Activated CD4-positive, alpha-beta T cell treated with anti-CD3 and anti-CD28 coated beads, Interleukin-2, amount 10 ng/mL, durations not matched to agents 24 days and 14 days (primary cell): ENCODE measurements at regions not wholly inside any gene's neighbourhood (a gene's known extent, or its start where the extent isn't known, plus 50 kb on each side); places are given as distances from the start of the nearest gene placed in this dataset.
A peak's percentile ranks its signal among the peaks of the same experiment; 100 is the strongest.
"Not testable (repeated sequence)": the region's sequence is repeated elsewhere in the genome, so short reads cannot be mapped to it uniquely, and the experiment has no call there.

ENCODE experiments used
- DNase-seq: peaks from one replicate; pipeline ENCODE4 v3.0.0; 2022
- H3K27ac Mint-ChIP-seq: one replicate; pipeline ENCODE4 v1.8.0; 2022; ENCODE audit warnings: mild to moderate bottlenecking, mixed read lengths
- H3K27me3 Mint-ChIP-seq: one replicate; pipeline ENCODE4 v1.8.0; 2022; ENCODE audit warnings: mixed read lengths
- H3K36me3 Mint-ChIP-seq: one replicate; pipeline ENCODE4 v1.8.0; 2022; ENCODE audit warnings: low read depth, mild to moderate bottlenecking, mixed read lengths
- H3K4me1 Mint-ChIP-seq: one replicate; pipeline ENCODE4 v1.8.0; 2021; ENCODE audit warnings: mixed read lengths
- H3K4me3 Mint-ChIP-seq: one replicate; pipeline ENCODE4 v1.8.0; 2022; ENCODE audit warnings: mild to moderate bottlenecking, moderate library complexity, mixed read lengths
- H3K9me3 Mint-ChIP-seq: one replicate; pipeline ENCODE4 v1.8.0; 2021; ENCODE audit warnings: mixed read lengths
- intact Hi-C: fragments of 100-400 bp; cut with micrococcal nuclease; formaldehyde crosslinking; loops from one replicate; pipeline ENCODE4 v1.15.1; 2023

DNA sequence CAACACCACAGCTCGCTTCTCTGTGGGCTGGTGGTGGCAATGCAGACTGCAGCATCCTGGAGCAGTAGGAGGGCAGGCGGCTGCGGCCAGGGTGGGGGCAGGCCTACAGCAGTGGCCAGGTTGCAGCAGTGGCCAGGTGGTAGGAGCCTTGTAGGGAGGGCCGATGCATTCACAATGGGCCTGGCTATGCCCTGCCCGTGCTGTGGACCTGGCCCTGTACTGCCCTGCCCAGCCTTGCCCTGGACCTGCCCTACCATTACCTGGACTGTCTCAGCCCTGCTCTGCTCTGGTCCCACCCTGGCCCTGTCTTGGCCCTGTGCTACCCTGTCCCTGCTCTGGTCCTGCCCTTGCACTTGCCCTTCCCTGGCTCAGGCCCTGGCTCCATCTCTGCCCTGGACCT, 226.0 kb downstream of the LIPI start:
- H3K36me3 Mint-ChIP-seq, intact Hi-C loops: not testable (repeated sequence)

DNA sequence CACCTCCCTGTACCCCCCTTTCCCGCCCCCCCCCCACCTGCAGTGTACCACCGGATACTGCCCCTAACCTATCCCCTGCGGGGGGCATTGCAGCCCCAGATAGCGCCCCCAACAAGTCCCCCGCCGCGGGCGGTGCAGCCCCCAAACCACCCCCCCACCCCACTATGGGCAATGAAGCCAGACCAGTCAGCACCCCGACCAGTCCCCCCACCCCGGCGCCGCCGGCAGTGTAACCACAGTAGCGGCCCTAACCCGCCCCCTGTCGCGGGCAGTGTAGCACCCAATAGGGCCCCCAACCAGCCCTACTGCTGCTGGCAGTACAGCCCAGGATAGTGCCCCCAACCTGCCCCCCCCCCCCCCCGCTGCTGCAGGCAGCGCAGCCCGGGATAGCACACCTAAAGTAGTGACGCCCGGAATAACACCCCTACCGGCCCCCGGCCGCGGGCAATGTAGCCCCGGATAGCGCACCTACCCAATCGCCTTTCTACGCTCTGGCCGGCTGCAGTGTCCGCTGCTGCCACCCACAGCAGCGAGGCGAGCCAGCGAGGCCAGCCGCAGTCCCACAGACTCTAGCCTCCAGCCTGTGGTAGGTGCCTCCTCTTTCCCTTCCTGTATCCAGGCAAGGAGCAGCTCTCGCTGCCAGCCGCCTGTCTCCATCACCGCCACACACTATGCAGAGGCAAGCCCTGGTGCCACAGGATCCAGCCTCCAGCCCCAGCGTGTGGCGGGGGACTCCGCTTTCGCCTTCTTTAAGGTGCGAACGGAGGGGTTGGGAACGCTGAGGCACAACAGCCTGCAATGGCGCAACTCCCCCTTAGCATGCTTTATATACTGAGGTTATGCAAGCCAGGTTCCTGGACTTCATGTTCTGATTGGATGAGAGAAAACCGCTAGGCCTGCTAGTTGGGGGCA, 229.3 kb downstream of the LIPI start:
- H3K9me3 Mint-ChIP-seq, H3K4me3 Mint-ChIP-seq, H3K27me3 Mint-ChIP-seq, H3K36me3 Mint-ChIP-seq, H3K27ac Mint-ChIP-seq, intact Hi-C loops, DNase-seq, H3K4me1 Mint-ChIP-seq: not testable (repeated sequence)

More for the DNA sequence above, 226.0 kb downstream of the LIPI start:
- H3K4me3 Mint-ChIP-seq, H3K27me3 Mint-ChIP-seq, DNase-seq, H3K27ac Mint-ChIP-seq, H3K9me3 Mint-ChIP-seq, H3K4me1 Mint-ChIP-seq: not testable (repeated sequence)

DNA sequence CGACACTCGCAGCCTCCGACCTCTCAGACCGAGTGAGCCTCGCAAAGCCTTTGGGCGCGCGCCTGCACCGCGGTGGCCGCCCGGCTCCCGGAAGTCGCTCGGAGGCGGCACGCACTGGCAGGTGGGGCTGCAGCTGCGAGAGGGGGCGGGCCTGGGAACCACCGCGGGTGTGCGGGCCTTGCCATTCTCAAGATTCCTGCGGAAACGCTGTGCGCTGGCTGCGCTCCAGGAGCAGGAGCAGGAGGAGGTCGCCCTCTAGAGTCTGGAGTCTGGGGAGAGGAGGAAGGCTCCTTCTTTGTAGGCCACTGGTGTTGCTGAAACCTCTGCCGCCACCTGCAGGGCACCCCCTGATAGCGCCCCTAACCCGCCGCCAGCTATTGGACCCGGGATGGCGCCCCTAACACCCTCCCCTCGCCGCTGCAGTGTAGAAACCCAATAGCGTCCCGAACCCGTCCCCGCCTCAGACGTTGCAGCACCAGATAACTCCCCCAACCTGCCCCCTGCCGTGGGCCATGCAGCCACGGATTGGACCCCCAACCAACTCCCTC, 230.6 kb downstream of the LIPI start:
- H3K36me3 Mint-ChIP-seq, H3K9me3 Mint-ChIP-seq, H3K27ac Mint-ChIP-seq, H3K27me3 Mint-ChIP-seq, H3K4me1 Mint-ChIP-seq, intact Hi-C loops: not testable (repeated sequence)
- H3K4me3 Mint-ChIP-seq: peak overlapping the region; percentile 43
- DNase-seq: peak; percentile 65

DNA sequence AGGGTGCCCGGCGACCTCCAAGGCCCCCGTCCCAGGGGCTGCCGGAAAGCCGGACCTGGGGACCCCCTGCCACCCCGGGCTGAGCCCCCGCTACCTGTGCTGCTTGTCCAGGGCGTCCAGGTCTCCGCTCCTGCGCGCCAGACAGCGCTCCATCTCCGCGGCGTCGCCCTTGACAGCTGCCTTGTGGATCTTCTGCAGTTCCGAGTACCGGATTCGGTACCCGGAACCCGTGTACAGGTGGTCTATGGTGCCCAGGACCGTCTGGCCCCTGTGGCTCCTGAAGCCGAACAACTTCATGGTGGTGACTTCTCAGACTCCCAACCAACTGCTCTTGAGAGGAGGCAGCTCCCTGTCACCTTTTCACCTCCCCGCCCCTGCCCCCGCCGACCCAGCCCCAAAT, 231.1 kb downstream of the LIPI start:
- H3K9me3 Mint-ChIP-seq, DNase-seq, H3K36me3 Mint-ChIP-seq, intact Hi-C loops, H3K27ac Mint-ChIP-seq, H3K27me3 Mint-ChIP-seq, H3K4me1 Mint-ChIP-seq: not testable (repeated sequence)
- peak overlapping the region; percentile 43 for H3K4me3 Mint-ChIP-seq

DNA sequence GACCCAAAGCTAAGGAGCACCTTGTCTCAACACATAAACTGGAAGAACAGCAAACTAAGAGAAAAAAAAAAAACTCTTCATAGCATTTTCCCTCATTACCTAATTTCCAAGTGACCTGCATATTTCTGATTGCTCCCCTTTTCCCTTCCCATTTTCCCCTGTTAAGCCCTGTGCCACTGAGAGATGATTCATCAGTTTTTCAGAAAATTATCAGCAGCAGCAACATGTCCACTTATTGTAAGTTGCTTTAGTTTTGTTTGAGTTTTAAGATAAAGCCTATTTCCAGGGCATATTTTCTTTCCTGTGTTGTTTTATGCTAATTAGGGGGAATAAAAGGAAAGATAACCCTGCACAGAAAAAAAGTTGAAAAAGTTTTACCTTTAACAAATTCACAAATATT, 236.2 kb downstream of the LIPI start:
- H3K36me3 Mint-ChIP-seq, H3K9me3 Mint-ChIP-seq, H3K27me3 Mint-ChIP-seq, intact Hi-C loops, DNase-seq, H3K4me1 Mint-ChIP-seq, H3K4me3 Mint-ChIP-seq, H3K27ac Mint-ChIP-seq: not testable (repeated sequence)

DNA sequence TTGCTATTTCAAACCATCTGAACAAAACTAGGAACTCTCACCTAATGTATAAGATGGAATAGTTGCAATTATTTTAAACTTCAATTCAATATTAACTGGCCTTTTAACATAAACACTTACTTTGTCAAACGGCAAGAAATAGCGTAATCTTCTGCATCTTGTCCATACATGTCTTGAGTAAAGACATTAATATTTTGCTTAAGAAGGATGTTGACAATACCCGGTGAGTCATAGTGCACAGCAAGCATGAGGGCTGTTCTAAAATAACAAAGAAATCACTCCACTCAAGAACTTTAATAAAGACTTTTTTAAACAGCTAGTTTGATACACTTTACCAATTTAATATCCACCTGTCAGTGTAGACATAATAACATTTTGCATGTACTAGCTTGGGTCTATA, 240.9 kb downstream of the LIPI start:
- H3K9me3 Mint-ChIP-seq, H3K27ac Mint-ChIP-seq, DNase-seq, H3K27me3 Mint-ChIP-seq, H3K4me1 Mint-ChIP-seq, intact Hi-C loops, H3K36me3 Mint-ChIP-seq, H3K4me3 Mint-ChIP-seq: not testable (repeated sequence)

DNA sequence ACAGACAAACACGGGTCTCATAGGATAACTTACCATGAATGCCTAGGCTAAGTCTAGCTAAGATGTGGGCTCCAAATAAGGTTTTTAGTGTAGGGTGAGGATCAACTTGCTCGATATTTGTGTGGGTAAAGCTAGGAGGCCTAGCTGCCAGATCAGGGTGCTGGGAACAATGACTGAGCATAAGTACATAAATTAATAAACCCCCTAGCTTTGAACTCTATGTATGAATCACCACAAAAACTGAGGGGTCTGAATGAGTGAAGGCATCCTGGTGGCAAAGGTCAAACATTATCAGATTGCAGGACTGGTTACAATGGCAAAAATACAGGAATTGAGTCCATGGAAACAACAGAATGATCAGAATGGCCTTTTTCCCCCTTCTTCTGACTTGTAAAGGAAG, 241.8 kb downstream of the LIPI start:
- H3K36me3 Mint-ChIP-seq, intact Hi-C loops, H3K9me3 Mint-ChIP-seq, H3K27me3 Mint-ChIP-seq, DNase-seq, H3K27ac Mint-ChIP-seq, H3K4me1 Mint-ChIP-seq, H3K4me3 Mint-ChIP-seq: not testable (repeated sequence)

DNA sequence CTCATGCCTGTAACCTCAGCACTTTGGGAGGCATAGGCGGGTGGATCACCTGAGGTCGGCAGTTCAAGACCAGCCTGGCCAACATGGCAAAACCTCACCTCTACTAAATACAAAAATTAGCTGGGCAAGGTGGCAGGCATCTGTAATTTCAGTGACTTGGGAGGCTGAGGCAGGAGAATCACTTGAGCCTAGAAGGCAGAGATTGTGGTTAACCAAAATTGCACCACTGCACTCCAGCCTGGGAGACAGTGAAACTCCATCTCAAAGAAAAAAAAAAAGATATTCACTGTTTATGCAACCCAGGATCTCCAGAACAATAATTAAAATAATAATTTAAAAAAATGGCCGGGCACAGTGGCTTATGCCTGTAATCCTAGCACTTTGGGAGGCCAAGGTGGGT, 247.5 kb downstream of the LIPI start:
- H3K27ac Mint-ChIP-seq, H3K27me3 Mint-ChIP-seq, H3K9me3 Mint-ChIP-seq, H3K4me1 Mint-ChIP-seq, intact Hi-C loops, DNase-seq, H3K4me3 Mint-ChIP-seq, H3K36me3 Mint-ChIP-seq: not testable (repeated sequence)

DNA sequence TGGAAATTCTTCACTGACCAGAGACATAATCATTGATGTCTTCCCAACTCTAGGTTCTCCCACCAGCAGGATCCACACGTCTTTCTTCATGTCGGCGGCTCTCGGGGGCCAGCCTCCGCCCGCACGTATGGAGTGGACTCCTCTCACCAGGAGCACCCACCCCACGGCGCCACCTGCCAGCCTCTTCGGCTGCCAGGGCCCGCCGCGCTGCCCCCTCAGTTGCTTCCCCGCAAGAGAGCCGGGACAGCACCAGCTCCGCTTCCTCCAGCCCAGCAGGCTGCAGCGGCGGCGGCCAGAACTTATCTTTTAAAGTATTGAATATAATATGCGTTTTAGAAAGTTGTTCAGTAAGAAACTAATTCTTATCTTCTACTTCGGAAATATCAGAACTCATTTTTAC, 273.5 kb downstream of the LIPI start:
- no peaks in the 10 kb centered on the region for H3K9me3 Mint-ChIP-seq
- H3K36me3 Mint-ChIP-seq: no peaks in the 10 kb centered on the region
- no peak overlapping the region for H3K4me3 Mint-ChIP-seq
- no peak overlapping the region for H3K27ac Mint-ChIP-seq
- H3K27me3 Mint-ChIP-seq: no peaks in the 10 kb centered on the region
- intact Hi-C loops: no loop called here
- no peak for DNase-seq
- no peaks in the 10 kb centered on the region for H3K4me1 Mint-ChIP-seq

DNA sequence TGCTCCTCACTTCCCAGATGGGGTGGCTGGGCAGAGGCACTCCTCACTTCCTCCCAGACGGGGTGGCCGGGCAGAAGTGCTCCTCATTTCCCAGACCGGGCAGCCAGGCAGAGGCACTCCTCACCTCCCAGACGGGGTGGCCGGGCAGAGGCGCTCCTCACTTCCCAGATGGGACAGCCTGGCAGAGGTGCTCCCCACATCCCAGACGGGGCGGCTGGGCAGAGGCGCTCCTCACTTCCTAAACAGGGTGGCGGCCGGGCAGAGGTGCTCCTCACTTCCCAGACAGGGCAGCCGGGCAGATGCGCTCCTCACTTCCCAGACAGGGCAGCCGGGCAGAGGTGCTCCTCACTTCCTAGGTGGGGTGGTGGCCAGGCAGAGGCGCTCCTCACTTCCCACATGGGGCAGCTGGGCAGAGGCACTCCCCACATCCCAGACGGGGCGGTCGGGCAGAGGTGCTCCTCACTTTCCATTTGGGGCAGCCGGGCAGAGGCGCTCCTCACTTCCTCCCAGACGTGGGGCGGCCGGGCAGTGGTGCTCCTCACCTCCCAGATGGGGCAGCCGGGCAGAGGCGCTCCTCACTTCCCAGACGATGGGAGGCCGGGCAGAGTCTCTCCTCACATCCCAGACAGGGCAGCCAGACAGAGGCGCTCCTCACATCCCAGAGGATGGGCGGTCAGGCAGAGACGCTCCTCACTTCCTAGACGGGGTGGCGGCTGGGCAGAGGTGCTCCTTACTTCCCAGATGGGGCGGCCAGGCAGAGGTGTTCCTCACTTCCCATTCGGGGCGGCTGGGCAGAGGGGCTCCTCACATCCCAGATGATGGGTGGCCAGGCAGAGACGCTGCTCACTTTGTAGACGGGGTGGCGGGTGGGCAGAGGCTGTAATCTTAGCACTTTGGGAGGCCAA, 274.5 kb downstream of the LIPI start:
- H3K4me3 Mint-ChIP-seq, DNase-seq, H3K27ac Mint-ChIP-seq, H3K4me1 Mint-ChIP-seq, H3K36me3 Mint-ChIP-seq, H3K27me3 Mint-ChIP-seq, intact Hi-C loops, H3K9me3 Mint-ChIP-seq: not testable (repeated sequence)

DNA sequence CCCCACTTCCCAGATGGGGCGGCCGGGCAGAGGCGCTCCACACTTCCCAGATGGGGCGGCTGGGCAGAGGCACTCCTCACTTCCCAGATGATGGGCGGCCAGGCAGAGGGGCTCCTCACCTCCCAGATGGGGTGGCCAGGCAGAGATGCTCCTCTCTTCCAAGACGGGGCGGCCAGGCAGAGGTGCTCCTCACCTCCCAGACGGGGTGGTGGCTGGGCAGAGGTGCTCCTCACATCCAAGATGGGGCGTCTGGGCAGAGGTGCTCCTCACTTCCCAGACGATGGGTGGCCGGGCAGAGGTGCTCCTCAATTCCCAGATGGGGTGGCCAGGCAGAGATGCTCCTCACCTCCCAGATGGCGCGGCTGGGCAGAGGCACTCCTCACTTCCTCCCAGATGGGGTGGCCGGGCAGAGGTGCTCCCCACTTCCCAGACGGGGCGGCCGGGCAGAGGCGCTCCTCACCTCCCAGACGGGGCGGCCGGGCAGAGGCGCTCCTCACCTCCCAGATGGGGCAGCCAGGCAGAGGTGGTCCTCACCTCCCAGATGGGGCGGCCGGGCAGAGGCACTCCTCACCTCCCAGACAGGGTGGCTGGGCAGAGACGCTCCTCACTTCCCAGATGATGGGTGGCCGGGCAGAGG, 275.2 kb downstream of the LIPI start:
- intact Hi-C loops, H3K27ac Mint-ChIP-seq, H3K27me3 Mint-ChIP-seq: not testable (repeated sequence)

DNA sequence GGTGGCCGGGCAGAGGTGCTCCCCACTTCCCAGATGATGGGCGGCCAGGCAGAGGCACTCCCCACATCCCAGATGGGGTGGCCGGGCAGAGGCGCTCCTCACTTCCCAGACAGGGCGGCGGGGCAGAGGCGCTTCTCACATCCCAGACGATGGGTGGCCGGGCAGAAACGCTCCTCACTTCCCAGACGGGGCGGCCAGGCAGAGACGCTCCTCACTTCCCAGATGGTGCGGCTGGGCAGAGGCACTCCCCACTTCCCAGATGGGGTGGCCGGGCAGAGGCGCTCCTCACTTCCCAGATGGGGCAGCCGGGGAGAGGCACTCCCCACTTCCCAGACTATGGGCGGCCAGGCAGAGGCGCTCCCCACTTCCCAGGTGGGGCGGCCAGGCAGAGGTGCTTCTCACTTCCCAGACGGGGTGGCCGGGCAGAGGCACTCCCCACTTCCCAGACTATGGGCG, 275.8 kb downstream of the LIPI start:
- H3K9me3 Mint-ChIP-seq, DNase-seq, H3K27me3 Mint-ChIP-seq, H3K27ac Mint-ChIP-seq, H3K36me3 Mint-ChIP-seq, H3K4me1 Mint-ChIP-seq, H3K4me3 Mint-ChIP-seq, intact Hi-C loops: not testable (repeated sequence)

More for the DNA sequence above, 275.2 kb downstream of the LIPI start:
- H3K36me3 Mint-ChIP-seq, H3K9me3 Mint-ChIP-seq, H3K4me3 Mint-ChIP-seq, H3K4me1 Mint-ChIP-seq, DNase-seq: not testable (repeated sequence)

DNA sequence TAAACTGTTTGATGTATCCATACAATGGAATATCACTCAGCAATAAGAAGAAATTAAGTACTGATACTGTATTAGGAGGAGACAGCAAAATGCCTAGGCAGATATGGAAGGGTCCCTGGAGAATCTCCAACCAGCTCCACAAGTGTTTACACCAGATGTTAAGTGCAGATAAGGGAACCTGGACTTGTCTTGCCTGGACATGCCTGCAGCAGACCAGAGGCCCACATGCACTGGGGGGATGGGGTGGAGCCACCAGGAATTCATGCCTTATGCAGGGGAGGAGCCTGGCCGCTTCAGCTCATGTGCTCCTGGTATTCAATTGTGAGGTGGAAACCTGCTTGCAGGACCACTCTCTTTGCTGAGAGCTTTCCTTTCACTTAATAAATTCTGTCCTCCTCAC, 287.6 kb downstream of the LIPI start:
- H3K27ac Mint-ChIP-seq, H3K27me3 Mint-ChIP-seq, H3K4me3 Mint-ChIP-seq, intact Hi-C loops, H3K4me1 Mint-ChIP-seq, DNase-seq, H3K9me3 Mint-ChIP-seq, H3K36me3 Mint-ChIP-seq: not testable (repeated sequence)

DNA sequence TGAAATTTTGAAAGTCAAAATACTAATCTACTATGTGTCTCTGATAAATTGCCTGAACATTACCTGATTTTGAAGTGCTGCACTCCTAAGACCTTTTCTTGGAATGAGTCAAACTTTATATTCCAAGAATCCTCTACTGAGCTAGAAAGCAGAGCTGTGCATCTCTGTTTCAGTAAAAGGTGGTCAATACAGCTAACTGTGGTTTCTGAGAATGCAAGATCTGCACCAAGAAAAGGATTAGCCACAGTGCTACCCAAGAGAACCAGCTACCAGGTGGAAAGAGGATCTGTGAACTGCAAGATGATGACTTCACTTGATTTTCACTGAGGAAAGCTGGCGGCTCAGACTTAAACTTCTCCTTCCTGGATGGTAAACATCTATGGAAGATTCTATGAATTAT, 289.3 kb downstream of the LIPI start:
- H3K4me3 Mint-ChIP-seq, H3K9me3 Mint-ChIP-seq, intact Hi-C loops, H3K27me3 Mint-ChIP-seq, DNase-seq, H3K36me3 Mint-ChIP-seq, H3K27ac Mint-ChIP-seq, H3K4me1 Mint-ChIP-seq: not testable (repeated sequence)
